ENCODE measurements at regions not wholly inside any gene's neighbourhood (a gene's known extent, or its start where the extent isn't known, plus 50 kb on each side); places are given as distances from the start of the nearest gene placed in this dataset.

DNA sequence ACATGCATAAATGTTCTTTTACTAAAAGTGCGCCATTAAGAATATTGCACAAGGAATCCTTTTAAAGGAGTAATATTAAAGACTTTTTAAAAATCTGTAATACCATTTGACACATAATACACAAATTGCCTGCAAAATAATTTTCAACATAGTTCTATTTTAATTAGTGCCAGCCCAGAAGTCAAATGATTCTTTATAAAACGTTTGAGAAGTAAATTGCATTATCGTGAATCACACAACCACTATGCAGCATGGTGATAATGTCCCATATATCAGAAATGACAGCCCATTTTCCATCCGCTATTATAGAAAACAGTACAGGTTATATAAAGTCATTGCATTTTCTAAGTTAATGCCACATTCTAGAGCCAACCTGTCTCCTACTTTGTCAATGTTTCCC is 324.0 kb downstream of the IPMK start:
- Histone ChIP-seq H2AFZ (ENCODE audit: low read length) (no peak overlapping the region), H3K4me3 (replicated peaks in 1 of 3; ENCODE audit: insufficient read depth in 1 of 3, low read depth in 2 of 3, low read length in 3 of 3) (no peak overlapping the region), H3K9ac (ENCODE audit: insufficient read depth, low read depth, low read length) (no peak overlapping the region), H3K4me2 (ENCODE audit: low read depth, low read length) (no peak overlapping the region), H3K36me3 (replicated peaks in 1 of 2; ENCODE audit: control insufficient read depth in 1 of 2, insufficient read depth in 2 of 2, low read length in 2 of 2) (no peaks in the 10 kb centered on the region), H3K27ac (ENCODE audit: extremely low read length, insufficient read depth, low read length) (no peak overlapping the region), H3K4me1 (ENCODE audit: insufficient read depth, low read length) (no peaks in the 10 kb centered on the region), H3K27me3 (ENCODE audit: control insufficient read depth in 1 of 2, insufficient read depth in 2 of 2, low read length in 2 of 2) (no peaks in the 10 kb centered on the region), H3K79me2 (ENCODE audit: insufficient read depth, low read length) (no peaks in the 10 kb centered on the region), H4K20me1 (ENCODE audit: insufficient read depth, low read length) (no peaks in the 10 kb centered on the region), H3K9me3 (ENCODE audit: low read length) (no peaks in the 10 kb centered on the region)
- ChIA-PET CTCF (ENCODE audit: low intra/inter-chr PET ratio, low total read pairs) (no interaction called here), POLR2A (no interaction called here)
- TF ChIP-seq, protein P1, sequence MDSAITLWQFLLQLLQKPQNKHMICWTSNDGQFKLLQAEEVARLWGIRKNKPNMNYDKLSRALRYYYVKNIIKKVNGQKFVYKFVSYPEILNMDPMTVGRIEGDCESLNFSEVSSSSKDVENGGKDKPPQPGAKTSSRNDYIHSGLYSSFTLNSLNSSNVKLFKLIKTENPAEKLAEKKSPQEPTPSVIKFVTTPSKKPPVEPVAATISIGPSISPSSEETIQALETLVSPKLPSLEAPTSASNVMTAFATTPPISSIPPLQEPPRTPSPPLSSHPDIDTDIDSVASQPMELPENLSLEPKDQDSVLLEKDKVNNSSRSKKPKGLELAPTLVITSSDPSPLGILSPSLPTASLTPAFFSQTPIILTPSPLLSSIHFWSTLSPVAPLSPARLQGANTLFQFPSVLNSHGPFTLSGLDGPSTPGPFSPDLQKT (CRISPR knock-in tag; IDR thresholded peaks at IDR 0.05; ENCODE audit: borderline replicate concordance), result no peak
- TF ChIP-seq HOXD1 (CRISPR knock-in tag; IDR thresholded peaks at IDR 0.05) (no peak), ZNF572 (CRISPR knock-in tag; IDR thresholded peaks at IDR 0.05) (no peak), ZSCAN22 (CRISPR knock-in tag; IDR thresholded peaks at IDR 0.05) (no peak), ZNF678 (CRISPR knock-in tag; IDR thresholded peaks at IDR 0.05) (no peak), GFI1 (CRISPR knock-in tag; IDR thresholded peaks at IDR 0.05; ENCODE audit: borderline replicate concordance) (no peak), STAT5B (CRISPR knock-in tag; IDR thresholded peaks at IDR 0.05) (no peak), TGIF2 (CRISPR knock-in tag; IDR thresholded peaks at IDR 0.05) (no peak), HDAC1 (CRISPR knock-in tag; IDR thresholded peaks at IDR 0.05) (no peak), HMG20B (CRISPR knock-in tag; conservative IDR thresholded peaks at IDR 0.05) (no peak), NFIC (IDR thresholded peaks at IDR 0.05; ENCODE audit: low read length) (no peak)
- in situ Hi-C loops (cut with HindIII; ENCODE audit: extremely low pct_ligation_motif_present, low pct_unique_long_range_greater_than_20kb), result no loop called here
- 45% methylated on average over 4 of the region's 4 CpGs for WGBS (ENCODE audit: low lambda C conversion rate)
- no peak for FAIRE-seq
- no TSS peak for BruUV-seq (replicated peaks)
- intact Hi-C loops (cut with micrococcal nuclease; ENCODE audit: unreplicated experiment), result no loop called here
- no peak for DNase-seq (ENCODE audit: low spot score)
- ATAC-seq, result no peak

Measured in HepG2 (cell line).